HEK293T (cell line): ENCODE measurements at regions not wholly inside any gene's neighbourhood (a gene's known extent, or its start where the extent isn't known, plus 50 kb on each side); places are given as distances from the start of the nearest gene placed in this dataset.

Source experiments
- BHLHE40 ChIP-seq: fragments of 450-650 bp; IDR thresholded peaks from 2 replicates; pipeline ENCODE4 v1.6.1; 2016; ENCODE audit warnings: mild to moderate bottlenecking, moderate library complexity, borderline replicate concordance
- ELF4 ChIP-seq: fragments of 450-650 bp; IDR thresholded peaks from 2 replicates; pipeline ENCODE4 v1.6.1; 2017; ENCODE audit warnings: antibody characterized with exemption
- FOXA1 ChIP-seq: fragments of 450-650 bp; IDR thresholded peaks from 2 replicates; pipeline ENCODE4 v1.6.1; 2016; ENCODE audit warnings: mild to moderate bottlenecking
- FOXM1 ChIP-seq: fragments of 450-650 bp; IDR thresholded peaks from 2 replicates; pipeline ENCODE4 v1.6.1; 2017; ENCODE audit warnings: mild to moderate bottlenecking, borderline replicate concordance
- L3MBTL2 ChIP-seq: fragments of 450-650 bp; conservative IDR thresholded peaks from 2 replicates; pipeline ENCODE4 v1.6.1; 2016; ENCODE audit warnings: mild to moderate bottlenecking
- NFRKB ChIP-seq: fragments of 450-650 bp; IDR thresholded peaks from 2 replicates; pipeline ENCODE4 v1.6.1; 2016; ENCODE audit warnings: mild to moderate bottlenecking, moderate library complexity
- SUZ12 ChIP-seq: fragments of 450-650 bp; IDR thresholded peaks from 2 replicates; pipeline ENCODE4 v1.6.1; 2016; ENCODE audit warnings: mild to moderate bottlenecking
- ZNF384 ChIP-seq: fragments of 450-650 bp; IDR thresholded peaks from 2 replicates; pipeline ENCODE4 v1.6.1; 2016
- TF ChIP-seq, protein P1 (sequence below): fragments of 450-650 bp; IDR thresholded peaks from 2 replicates; pipeline ENCODE4 v1.6.1; 2016

GRCh38 chrX:39430551-39430950 is 629.3 kb downstream of the MID1IP1 start:
- TF ChIP-seq L3MBTL2 (no peak), BHLHE40 (no peak), NFRKB (no peak), ZNF384 (no peak), ELF4 (no peak), FOXA1 (no peak), SUZ12 (no peak), FOXM1 (no peak)
- TF ChIP-seq, protein P1, sequence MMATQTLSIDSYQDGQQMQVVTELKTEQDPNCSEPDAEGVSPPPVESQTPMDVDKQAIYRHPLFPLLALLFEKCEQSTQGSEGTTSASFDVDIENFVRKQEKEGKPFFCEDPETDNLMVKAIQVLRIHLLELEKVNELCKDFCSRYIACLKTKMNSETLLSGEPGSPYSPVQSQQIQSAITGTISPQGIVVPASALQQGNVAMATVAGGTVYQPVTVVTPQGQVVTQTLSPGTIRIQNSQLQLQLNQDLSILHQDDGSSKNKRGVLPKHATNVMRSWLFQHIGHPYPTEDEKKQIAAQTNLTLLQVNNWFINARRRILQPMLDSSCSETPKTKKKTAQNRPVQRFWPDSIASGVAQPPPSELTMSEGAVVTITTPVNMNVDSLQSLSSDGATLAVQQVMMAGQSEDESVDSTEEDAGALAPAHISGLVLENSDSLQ = no peak
